OCI-LY3 (cell line): ENCODE measurements at regions not wholly inside any gene's neighbourhood (a gene's known extent, or its start where the extent isn't known, plus 50 kb on each side); places are given as distances from the start of the nearest gene placed in this dataset.

Experiments
- CTCF ChIP-seq: fragments of 200-600, 300-600 bp; sonication (generic); IDR thresholded peaks from 2 replicates; pipeline ENCODE4 v1.5.1; 2014; ENCODE audit warnings: antibody characterized with exemption, low read length, low read depth
- EZH2phosphoT487 ChIP-seq: fragments of 200-600 bp; shearing (Covaris generic); IDR thresholded peaks from 2 replicates; pipeline ENCODE4 v1.6.1; 2018; ENCODE audit warnings: antibody characterized with exemption, mixed run types, low read depth

GRCh38 chr10:109089779-109090178 is 833.5 kb downstream of the XPNPEP1 start:
- TF ChIP-seq CTCF = no peak
- no peak for TF ChIP-seq EZH2phosphoT487
